Mesothelial cell of epicardium (in vitro differentiated cells): ENCODE measurements at regions not wholly inside any gene's neighbourhood (a gene's known extent, or its start where the extent isn't known, plus 50 kb on each side); places are given as distances from the start of the nearest gene placed in this dataset.

Experiments used
- DNase-seq, 2 experiments: peaks; one replicate each; pipeline ENCODE4 v3.0.0; 2021; ENCODE audit warnings: low spot score in 2 of 2; ENCODE audit not compliant: unreplicated experiment in 2 of 2
- H3K27ac Mint-ChIP-seq: 2 replicates; pipeline ENCODE4 v1.8.0; 2021; ENCODE audit warnings: mixed read lengths
- H3K27me3 Mint-ChIP-seq: 2 replicates; pipeline ENCODE4 v1.8.0; 2021; ENCODE audit warnings: low read depth, mixed read lengths
- H3K36me3 Mint-ChIP-seq: 2 replicates; pipeline ENCODE4 v1.8.0; 2021; ENCODE audit warnings: mixed read lengths
- H3K4me1 Mint-ChIP-seq: 2 replicates; pipeline ENCODE4 v1.8.0; 2021; ENCODE audit warnings: mixed read lengths
- H3K4me3 Mint-ChIP-seq: 2 replicates; pipeline ENCODE4 v1.8.0; 2021; ENCODE audit warnings: mild to moderate bottlenecking, moderate library complexity, mixed read lengths
- H3K9me3 Mint-ChIP-seq: 2 replicates; pipeline ENCODE4 v1.8.0; 2021; ENCODE audit warnings: mixed read lengths
- CTCF ChIP-seq: fragments of 200-600 bp; sonication (generic); IDR thresholded peaks from one replicate; pipeline ENCODE4 v1.5.0; 2021; ENCODE audit warnings: antibody characterized with exemption; ENCODE audit not compliant: unreplicated experiment

GRCh38 chr6:140256248-140256647, 881.8 kb upstream of the CITED2 start:
- no peak overlapping the region for H3K4me3 Mint-ChIP-seq
- no peak overlapping the region for H3K27ac Mint-ChIP-seq
- no peaks in the 10 kb centered on the region for H3K27me3 Mint-ChIP-seq
- H3K4me1 Mint-ChIP-seq, result peaks cover 12% of the 10 kb centered on the region
- TF ChIP-seq CTCF, result no peak
- no peaks in the 10 kb centered on the region for H3K36me3 Mint-ChIP-seq
- no peak for DNase-seq
- peaks cover 3% of the 10 kb centered on the region for H3K9me3 Mint-ChIP-seq

- Mint-ChIP-seq H3K4me3 (no peak overlapping the region), H3K9me3 (no peaks in the 10 kb centered on the region), H3K27ac (no peak overlapping the region), H3K4me1 (peaks cover 9% of the 10 kb centered on the region), H3K27me3 (no peaks in the 10 kb centered on the region), H3K36me3 (no peaks in the 10 kb centered on the region)
- no peak for DNase-seq
- TF ChIP-seq CTCF, result no peak
Measured at GRCh38 chr6:140253096-140253495, 878.6 kb upstream of the CITED2 start.

GRCh38 chr6:140252099-140252498, 877.7 kb upstream of the CITED2 start:
- TF ChIP-seq CTCF, result no peak
- Mint-ChIP-seq H3K27me3 (no peaks in the 10 kb centered on the region), H3K27ac (no peak overlapping the region), H3K36me3 (no peaks in the 10 kb centered on the region), H3K4me3 (no peak overlapping the region), H3K4me1 (peaks cover 6% of the 10 kb centered on the region), H3K9me3 (peaks cover 4% of the 10 kb centered on the region)
- no peak for DNase-seq

GRCh38 chr6:140245296-140246040, 871.0 kb upstream of the CITED2 start:
- Mint-ChIP-seq H3K27ac (peak overlapping the region; percentile 10), H3K9me3 (peaks cover 12% of the 10 kb centered on the region), H3K36me3 (no peaks in the 10 kb centered on the region), H3K27me3 (no peaks in the 10 kb centered on the region), H3K4me1 (peaks cover 6% of the 10 kb centered on the region), H3K4me3 (no peak overlapping the region)
- no peak for DNase-seq
- TF ChIP-seq CTCF, result no peak

GRCh38 chr6:140237251-140237650, 862.8 kb upstream of the CITED2 start:
- DNase-seq, result no peak
- no peak overlapping the region for H3K4me3 Mint-ChIP-seq
- H3K27ac Mint-ChIP-seq, result no peak overlapping the region
- no peak for TF ChIP-seq CTCF
- H3K27me3 Mint-ChIP-seq, result no peaks in the 10 kb centered on the region
- H3K36me3 Mint-ChIP-seq, result peaks cover 20% of the 10 kb centered on the region
- H3K9me3 Mint-ChIP-seq, result peaks cover 23% of the 10 kb centered on the region
- H3K4me1 Mint-ChIP-seq, result peaks cover 9% of the 10 kb centered on the region
